A172 (cell line): ENCODE measurements at regions not wholly inside any gene's neighbourhood (a gene's known extent, or its start where the extent isn't known, plus 50 kb on each side); places are given as distances from the start of the nearest gene placed in this dataset.
A peak's percentile ranks its signal among the peaks of the same experiment; 100 is the strongest.

ENCODE experiments used
- DNase-seq: peaks from one replicate; pipeline ENCODE4 v3.0.0-alpha.2; 2015; ENCODE audit warnings: low spot score

DNA sequence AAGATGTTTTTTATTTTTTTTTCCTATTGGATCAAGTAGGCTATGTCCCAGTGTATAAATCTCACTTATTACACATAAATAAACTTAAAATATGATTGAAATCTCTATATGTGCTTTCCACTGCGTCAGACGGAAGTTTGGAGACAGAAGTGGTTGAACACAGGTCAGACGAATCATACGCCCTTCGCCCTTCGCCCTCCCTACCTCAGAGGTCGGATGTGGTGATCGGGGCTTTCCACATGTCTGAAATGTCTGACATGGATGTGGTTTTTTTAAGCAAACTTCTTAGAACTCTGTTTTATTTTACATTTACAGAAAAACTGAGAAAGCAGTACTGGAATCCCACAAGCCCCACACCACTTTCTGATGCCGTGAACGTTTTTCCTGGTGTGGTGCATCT lies 344.4 kb downstream of the THBS2 start:
- DNase-seq: no peak

DNA sequence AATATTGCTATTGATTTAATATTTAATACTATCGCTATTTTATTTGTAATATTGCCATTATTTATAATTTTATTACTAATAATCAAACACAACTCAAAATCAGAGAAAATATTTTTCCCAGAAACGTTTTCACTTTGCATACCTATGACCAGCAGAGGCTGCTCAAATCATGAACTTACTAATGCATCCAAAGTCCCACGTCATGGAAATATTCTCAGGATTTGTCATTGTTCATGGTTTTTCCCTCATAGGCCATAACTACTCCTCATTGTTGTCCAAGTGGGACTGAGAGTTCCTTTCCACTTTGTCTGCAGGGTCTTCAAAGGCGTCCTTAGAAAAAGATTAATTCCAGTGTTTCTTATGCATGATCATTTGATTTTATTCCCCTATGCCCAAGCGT lies 344.8 kb downstream of the THBS2 start:
- peak; percentile 58 for DNase-seq

DNA sequence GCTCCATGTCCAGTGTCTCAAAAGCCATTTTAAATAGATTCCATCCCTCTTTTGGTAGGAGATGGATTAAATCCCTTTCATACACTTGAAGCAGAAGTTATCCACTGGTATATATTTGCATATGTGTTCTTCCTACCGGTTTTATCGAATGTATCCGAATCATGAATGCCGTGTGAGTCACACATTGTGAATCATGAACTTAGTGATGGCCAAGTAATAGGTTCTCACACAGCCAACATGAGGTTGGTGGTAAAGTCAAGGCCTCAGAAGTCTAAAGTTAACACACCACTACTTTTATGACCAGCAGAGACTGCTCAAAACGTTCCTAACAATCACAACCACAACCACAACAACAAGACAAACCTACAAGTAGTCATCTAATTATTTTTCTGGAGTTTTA lies 345.5 kb downstream of the THBS2 start:
- DNase-seq: peak; percentile 15

DNA sequence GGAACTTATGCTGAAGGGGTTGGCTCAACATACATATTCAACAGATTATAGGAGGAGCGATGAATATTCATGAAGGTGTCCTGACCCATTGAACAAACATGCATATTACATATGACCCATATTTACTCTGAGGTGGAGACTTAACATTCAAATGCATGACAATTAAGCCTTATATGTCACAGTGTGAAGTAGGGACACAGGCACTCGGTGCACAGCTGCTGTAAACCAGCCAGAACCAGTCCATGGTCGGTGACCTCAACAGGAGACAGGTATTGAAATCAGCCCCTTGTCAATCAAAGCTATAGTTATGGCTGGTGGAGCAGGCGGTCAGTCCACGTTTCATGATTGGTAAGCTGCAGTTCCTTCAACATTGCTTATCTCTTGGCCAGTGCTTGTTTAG lies 347.3 kb downstream of the THBS2 start:
- no peak for DNase-seq

DNA sequence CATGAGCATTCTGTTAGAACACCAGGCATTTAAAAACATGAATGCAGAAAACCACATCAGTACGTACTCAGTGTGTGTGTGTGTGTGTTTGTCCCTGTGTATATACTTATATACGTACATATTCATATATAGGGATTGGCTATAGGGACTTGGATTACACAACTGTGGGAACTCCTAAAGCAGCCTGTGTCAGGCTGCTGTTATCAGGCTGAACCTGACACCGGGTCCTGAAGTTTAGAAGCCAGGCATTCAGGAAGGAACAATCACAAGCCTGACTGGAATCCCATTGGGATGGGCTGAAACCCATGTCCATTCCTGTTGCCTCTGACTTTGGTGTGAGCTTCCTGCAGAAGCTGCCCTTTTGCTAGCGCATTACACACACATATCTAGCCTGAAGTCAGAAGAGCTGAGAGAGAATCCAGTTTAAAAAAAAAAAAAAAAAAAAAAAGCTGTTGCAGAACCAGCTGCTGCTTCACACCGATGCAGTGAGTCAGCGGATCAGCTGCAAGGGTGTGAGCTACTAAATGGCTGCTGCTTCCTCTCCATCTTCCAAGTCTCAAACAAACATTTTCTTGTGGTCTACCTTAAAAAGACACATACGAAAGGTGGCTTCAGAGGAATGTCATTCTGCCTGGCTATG lies 348.1 kb downstream of the THBS2 start:
- DNase-seq: no peak

DNA sequence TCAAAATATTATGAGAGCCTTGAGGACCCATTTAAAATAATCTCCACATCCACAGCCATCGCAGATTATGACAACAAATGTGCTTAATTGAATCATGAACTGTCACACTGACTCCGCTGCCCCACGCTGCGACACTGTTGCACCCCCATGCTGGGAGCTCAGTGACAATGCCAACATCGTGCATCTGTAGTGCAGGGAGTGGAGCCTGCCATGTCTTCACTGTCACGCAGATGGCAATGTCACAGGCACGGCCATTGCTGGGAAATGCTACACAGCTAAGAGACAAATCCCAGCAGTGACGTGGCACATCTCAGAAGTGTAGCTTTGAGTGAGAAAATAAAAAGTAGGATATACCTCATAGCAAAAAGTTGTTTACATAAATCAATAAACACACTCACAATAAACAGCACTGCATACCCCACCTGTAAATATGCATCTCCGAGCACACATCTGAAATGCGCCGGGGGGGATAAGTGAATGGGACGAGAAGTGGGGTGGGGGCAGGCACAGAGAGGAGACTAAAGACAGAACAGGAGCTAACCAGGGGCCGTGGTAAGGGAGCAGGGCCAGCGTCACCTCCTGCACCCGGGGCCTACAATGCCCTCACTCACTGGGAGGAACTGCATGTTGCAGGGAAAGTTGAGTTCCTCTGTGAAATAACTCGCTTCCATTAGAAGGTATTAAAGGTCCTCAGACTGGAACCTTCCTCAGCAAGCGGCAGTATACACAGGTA lies 349.9 kb downstream of the THBS2 start:
- DNase-seq: no peak

DNA sequence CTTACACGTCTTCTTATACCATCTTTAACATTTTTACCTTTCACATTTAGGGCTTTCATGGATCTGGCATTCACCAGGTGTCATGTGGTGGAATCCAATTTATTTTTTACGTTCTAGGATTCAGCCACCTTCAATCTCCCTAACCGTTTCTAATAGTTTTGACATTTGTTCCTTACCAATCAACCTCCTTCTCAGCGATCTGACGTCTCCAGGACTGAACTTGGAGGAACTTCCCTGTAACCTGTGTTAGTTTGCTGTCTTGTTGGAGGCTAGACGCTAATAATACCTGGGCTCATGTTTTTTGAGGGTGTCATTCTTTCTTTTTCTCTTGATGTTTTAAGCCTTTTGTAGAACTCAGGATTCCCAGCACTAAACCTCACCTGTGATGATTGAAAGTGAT lies 351.6 kb downstream of the THBS2 start:
- DNase-seq: no peak

DNA sequence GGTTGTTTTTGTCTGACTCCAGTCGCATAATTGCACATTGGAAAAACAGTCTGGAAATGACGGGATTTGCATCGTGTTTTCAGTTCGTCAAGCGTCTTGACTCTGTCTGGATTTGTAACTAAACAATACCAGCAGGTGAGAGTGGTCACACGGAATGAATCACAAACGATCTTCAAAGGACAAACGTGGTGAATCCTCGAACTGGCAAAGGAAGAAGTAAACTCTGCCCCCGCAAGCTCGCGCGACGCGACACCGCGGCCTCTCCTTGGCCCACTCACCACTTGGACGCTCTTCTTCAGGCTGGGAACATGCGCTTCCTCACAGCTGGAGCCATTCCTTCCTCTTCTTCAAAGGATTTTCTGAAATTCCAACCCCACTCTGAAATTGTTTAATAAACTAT lies 352.6 kb downstream of the THBS2 start:
- no peak for DNase-seq

DNA sequence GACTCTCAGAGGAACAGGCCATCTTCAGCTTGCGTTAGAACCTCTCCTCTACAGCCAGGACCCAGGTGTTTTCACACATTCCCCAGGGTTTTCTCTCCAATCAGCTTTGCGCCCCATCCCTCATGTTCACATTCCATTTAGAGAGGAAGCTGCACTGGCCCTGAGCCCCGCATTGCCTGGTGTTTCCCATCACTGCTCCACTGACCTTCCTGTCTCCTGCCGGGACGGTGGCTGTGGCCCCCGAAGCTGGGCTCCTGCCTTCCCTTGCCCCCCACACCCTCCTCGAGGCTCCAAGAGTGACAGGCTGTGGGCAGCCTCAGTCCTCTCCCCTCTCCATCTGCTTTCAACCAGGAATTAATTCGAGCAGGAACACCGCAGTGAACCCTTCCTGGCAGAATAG lies 357.3 kb downstream of the THBS2 start:
- no peak for DNase-seq

DNA sequence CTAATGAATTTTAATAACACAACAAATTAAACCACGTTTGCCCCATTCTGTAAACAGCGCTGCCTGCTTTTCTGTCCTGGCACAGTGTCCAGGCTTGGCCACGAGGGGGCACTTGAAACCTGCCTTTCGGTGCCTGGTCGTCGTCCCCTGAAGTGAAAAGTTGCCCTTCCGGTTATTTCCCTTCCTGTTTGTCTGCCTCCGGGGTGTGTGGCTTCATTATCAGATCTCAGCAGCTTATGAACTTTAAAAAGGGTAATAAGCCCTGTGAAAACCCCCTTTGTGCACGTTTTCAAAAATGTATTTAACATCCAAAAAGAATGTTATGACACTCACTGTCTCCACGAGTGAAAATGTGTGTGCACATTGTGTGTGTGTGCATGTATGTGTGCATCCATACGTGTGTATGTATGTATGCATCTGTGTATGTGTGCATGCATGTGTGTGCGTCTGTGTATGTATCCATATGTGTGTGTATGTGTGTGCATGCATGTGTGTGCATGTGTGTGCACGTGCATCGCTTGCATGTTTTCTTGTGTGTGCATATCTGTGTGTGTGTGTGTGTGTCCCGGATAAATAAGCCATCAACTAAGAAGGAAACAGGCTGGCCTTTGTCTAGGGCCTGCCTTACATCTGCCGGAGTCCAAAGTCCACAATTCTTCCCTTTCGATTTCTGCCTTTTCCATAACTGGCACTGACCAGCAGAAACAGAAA lies 358.4 kb downstream of the THBS2 start:
- DNase-seq: peak; percentile 66

DNA sequence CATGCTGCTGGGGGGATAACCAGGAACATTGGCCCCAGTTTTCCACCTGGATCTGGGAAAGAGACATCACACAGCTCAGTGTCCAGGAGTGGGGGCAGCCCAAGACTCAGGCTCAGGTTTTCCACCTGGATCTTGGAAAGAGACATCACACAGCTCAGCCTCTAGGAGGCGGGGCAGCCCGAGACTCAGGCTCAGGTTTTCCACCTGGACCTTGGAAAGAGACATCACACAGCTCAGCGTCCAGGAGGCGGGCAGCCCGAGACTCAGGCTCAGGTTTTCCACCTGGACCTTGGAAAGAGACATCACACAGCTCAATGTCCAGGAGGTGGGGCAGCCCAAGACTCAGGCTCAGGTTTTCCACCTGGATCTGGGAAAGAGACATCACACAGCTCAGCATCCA lies 361.6 kb downstream of the THBS2 start:
- no peak for DNase-seq

DNA sequence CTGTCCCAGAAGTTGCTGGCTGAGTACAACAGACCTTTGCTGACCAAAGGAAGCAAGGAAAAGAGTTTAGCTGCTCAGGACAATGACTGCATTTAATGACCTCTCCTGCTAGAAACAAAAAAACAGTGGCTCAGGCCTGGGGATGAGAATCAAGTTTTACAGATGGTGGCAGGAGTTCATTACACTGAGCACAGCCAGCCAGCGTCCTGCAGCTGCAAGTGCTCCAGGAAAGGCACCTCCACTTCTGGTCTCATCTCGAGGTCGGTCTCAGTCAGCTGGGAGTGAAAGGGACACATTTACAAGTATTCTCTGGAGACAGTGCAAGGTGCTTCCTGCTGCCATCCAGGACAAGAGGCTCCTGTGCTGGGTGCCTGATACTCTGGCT lies 362.7 kb downstream of the THBS2 start:
- no peak for DNase-seq

DNA sequence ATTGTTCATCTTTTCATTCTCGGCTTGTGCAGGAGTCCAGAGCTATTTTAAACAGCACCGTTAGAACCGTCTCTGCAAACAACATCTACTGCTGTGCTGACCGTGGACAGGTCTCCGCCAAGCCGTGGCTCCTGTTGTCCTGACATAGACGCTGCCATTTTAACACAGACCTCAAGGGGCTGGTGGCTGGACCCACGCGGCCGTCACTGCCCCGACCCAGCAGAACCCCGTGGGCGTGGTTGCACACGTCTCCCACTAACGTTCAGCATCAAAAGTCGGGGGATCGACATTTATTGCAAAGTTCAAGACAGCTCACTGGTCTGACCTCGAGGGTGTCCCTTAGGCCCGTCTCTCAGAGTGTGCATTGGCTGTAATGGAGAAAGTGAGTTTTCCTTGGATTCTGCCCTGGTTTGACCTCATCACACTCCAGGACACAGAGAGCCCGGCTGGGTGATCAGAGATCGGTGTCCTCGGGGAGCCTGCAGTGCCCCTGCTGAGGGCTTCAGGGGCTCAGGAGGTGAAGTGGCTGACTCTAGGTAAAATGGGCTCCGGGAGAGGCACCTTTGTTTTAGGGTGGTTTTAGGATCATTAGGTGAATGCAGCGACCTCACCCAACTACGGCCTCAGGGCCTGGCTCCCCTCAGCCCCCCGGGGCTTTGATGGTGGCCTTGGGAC lies 363.2 kb downstream of the THBS2 start:
- no peak for DNase-seq

DNA sequence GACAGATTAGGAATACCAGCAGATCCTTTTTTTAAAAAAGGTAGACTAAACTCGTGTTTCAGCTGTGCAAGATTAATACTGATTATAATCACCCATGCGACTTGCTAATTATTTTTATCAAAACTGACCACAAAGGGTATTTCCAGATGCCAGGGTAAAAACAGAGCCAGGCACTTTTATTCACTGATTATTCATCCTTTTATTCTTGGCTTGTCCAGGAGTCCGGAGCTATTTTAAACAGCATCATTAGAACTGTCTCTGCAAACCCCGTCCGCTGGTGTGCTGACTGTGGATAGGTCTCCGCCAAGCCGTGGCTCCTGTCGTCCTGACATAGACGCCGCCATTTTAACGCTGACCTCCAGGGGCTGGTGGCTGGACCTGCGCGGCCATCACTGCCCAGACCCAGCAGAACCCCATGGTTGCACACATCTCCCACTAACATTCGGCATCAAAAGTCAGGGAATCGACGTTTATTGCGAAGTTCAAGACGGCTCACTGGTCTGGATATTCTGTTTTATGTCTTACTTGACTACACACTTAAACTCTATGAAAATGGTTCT lies 364.8 kb downstream of the THBS2 start:
- DNase-seq: no peak

DNA sequence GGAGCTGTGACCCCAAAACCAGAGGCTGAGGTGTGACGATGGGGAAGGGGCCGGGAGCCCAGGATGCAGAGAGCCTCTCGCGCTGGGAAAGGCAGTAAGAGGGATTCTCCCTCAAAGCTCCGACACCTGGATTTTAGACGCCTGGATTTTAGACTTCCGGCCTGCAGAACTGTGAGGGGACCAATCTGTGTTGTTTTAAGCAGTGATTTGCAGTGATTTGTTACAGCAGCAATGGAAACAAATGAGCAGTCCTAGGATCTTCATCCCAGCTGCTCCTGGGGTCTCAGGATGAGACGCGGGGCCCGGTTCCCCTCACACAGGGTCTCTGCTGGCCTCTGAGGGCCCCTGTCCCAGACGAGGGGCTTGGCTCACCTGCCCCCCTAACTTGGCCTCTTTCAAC lies 365.5 kb downstream of the THBS2 start:
- no peak for DNase-seq

DNA sequence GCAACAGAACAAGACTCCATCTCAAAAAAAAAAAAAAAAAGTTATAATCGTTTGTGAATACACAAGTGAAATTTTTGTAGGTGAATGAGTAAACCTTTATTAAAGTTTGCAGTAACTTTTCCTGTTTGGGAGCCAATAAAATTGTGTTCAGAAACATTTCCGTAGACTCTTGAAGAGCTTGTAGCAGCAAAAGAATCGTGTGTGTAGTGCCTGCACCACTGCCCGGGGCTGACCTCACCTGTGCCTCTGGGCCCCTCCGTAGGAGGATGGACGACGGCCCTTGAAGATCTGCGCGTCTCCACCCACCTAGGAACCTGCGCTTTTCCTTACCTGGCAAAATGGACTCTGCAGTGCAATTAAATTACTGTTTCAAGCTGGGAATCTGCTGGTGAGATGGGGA lies 366.0 kb downstream of the THBS2 start:
- no peak for DNase-seq

DNA sequence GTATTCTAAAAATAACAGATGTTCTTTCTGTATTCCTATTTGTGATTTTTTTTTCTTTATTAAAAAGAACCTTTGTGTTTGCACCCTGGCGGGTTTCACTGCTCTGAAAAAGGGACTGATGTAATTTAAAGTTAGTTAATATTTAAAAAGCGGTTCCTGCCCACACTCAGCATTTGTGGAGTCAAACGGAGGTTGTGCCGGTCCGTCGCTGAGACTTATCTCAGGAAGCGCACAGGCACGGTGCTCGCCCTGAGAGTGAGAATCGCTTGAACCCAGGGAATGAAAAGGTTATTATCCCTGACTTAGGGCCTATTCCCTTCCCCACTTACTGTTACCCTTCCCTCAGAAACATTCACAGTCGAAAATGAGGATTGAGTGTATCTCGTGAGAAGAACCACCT lies 366.7 kb downstream of the THBS2 start:
- no peak for DNase-seq

DNA sequence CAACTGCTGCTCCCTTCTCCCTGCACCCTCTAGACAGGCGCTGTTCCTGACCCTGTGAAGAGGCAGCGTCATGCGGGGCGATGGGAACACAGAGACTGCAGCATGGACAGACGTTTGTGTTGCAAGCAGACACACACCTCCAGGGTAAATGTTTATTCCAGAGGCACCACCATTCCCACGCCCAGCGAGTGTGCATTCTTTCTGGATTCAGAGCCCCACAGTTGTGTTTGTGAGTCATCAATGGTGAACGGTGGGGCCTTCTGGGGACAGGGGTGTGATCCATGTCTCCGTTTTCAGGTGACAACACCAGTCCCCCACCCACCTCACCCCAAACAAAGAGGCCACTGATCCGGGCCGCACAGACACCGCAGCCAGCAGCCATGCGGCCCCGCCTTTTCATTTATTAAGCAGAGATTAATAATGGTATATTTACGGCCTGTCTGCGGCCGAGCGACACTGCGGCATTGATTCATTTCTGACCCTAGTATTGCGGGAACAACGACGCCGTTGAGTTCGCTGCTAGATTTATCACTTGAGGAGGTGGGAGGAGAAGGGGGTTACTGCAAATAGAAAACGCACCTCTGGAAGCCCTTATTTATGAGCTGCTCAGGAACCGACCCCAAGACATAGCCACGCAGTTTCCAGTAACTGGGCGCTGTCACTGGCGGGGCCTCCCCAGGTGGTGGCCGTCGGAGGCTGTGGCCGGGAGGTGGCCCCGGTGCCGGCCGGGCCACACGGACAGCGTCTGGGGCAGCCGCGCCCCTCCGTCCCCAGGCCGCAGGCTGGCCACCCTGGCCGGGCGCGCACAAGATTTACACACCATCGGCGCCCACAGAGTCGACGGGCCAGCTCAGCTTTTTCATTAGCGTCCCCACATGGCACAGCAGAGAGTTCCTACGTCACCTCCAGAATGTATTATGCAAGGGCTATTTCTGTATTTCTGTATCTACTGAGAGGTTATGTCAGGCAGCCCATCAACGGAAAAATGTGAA lies 367.6 kb downstream of the THBS2 start:
- DNase-seq: no peak

DNA sequence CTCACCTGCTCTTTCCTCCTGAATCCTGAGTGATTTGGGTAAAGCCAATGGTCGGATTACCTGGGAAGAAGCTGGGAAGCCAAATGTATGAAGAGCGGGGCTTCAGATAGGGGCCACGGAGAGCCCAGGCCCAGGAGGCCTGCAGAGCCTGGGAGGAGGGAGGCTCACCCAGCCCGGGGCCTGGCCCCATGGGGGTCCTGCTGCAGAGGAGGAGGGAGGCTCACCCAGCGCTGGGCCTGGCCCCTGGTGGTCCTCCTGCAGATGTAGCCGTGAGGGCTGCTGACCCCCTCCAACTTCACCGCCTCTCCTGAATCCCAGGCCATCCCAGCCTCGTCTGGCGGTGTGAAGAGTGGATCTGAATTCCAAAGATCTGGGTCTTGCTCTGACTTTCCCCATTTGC lies 368.4 kb downstream of the THBS2 start:
- DNase-seq: no peak

DNA sequence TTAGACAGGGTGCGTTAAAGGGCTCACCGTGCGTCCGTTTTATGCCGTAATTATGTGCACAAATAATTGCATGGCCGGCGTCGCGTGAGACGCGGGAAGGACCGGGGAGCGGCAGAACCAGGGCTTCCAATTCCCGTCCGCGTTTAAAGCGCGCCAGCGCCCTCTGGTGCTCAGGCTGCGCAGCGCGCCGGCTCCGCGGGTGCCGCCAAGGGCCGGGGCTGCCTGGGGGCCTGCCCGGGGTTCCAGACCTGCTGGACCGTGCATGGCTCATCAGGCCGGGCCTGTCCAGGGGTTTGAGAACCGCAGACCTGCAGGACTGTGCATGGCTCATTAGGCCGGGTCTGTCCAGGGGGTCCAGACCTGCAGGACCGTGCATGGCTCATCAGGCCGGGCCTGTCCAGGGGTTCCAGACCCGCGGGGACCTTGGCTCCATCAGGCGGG lies 369.0 kb downstream of the THBS2 start:
- peak; percentile 30 for DNase-seq

DNA sequence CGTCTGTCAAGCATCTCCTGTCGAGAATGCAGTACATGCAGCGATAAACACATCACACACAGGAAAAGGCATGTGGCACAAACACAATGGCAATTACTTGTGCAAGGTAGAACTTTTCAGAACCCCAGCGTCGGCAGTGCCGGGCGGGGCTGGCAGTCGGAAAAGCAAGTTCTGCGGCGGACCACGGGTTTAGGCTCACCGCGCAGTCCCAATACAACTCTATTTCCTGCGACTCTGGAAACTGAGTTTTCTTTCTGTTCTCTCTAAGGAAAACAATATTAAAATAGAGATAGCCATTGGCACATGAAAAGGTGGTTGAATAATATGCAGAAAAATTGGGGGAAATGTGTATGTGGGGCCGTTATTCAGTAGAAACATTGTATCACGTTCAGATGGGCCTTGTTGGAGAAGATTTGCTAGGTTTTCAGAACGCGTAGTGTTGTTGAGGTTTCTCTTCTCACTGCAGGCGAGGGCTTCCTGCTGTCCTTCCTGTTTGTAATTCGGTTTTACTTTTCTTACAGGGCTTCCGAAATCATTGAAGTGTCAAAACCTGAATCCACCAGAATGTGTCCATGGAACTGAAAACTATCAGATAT lies 369.5 kb downstream of the THBS2 start:
- DNase-seq: no peak
